ENCODE measurements at regions not wholly inside any gene's neighbourhood (a gene's known extent, or its start where the extent isn't known, plus 50 kb on each side); places are given as distances from the start of the nearest gene placed in this dataset.
A peak's percentile ranks its signal among the peaks of the same experiment; 100 is the strongest.
"Not testable (repeated sequence)": the region's sequence is repeated elsewhere in the genome, so short reads cannot be mapped to it uniquely, and the experiment has no call there.

DNA sequence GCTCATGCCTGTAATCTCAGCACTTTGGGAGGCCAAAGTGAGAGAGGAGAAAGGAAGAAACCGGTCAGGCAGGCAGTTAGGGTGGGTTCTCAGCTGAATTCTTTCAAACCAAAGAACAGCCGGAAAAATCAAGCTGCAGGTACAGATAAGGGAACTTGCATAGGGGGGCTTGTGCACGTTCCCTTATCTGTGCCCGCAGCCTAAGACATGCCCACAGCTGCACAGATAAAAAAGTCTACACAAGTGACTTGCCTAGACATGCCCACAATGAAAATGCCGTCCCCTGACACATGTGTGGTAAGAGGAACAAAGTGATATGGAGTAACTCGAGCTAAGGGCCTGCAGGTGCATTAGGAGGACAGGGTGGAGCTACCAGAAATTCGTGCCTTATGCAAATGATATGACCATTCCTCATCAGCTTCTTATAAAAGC is 175.8 kb upstream of the SALL4 start:
- in situ Hi-C loops (cut with MboI; ENCODE audit: low pct_unique_long_range_greater_than_20kb, low sequenced_read_pairs) = no loop called here
- DNase-seq = peak; percentile 66

DNA sequence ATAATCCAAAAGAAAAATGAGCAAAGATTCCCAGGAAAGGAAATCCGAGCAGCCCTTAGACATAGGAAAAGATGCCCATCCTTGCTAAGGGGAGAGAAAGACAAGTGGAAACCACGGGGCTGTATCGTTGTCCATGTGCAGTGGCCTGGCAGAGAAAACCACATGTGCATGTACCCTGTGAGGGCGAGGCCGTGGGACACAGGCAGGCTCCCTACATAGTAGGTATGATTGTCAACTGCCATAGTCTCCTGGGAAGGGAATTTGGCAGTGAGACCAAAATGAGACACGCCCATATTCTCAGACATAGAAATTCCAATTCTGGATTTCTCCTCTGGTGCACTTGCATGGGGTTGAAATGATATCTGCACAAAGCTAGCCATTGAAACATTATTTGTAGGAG is 169.7 kb upstream of the SALL4 start:
- in situ Hi-C loops (cut with MboI; ENCODE audit: low pct_unique_long_range_greater_than_20kb, low sequenced_read_pairs) = no loop called here
- no peak for DNase-seq

DNA sequence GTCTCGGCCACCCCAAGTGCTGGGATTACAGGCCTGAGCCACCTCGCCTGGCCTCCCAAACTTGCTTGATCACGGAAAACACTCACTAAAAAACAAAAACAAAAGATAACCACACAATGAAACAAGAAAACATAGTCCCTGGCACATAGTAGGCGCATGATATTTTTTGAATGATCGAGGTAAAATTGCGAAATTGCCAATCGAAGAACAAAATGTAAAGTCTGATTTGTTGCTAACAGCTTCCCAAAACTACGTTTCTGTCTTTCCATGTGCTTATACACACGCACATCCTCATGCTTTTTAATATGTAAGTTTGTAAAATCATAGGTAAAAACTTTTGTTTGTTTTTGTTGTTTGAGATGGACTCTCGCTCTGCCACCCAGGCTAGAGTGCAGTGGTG is 168.5 kb upstream of the SALL4 start:
- DNase-seq = no peak
- in situ Hi-C loops (cut with MboI; ENCODE audit: low pct_unique_long_range_greater_than_20kb, low sequenced_read_pairs) = no loop called here

DNA sequence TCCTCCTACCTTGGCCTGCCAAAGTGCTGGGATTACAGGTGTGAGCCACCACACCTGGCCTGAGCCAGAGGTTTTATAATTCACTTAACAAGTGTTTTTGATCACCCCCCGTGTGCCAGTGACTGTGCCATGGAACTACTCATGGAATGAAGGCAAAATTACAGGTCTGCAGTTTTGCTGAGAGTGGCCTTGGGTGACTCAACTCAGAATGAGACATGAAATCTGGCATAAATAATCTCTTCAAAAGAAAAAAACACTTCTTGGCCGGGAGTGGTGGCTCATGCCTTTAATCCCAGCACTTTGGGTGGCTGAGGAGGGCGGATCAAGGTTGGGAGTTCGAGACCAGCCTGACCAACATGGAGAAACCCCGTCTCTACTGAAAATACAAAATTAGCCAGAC is 166.9 kb upstream of the SALL4 start:
- in situ Hi-C loops (cut with MboI; ENCODE audit: low pct_unique_long_range_greater_than_20kb, low sequenced_read_pairs) = no loop called here

DNA sequence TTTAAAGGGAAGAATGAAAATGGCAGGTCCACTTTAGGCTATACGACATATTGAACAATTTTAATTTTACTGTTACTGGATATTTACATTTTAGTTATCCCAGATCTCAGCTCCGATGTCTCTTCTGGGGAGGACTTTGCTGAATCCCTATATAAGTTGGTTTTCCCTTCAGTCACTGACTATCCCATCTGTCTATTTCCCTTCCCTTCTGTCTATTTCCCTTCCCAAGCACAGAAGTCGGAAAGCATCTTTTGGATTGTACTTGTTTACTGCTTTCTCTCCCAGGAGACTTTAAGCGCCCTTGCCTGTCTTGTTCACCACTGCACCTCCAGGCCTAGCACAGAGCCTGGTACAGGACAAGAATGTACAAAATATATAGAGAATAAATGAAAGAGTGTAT is 165.8 kb upstream of the SALL4 start:
- in situ Hi-C loops (cut with MboI; ENCODE audit: low pct_unique_long_range_greater_than_20kb, low sequenced_read_pairs) = no loop called here
- no peak for DNase-seq

More for the DNA sequence above, 166.9 kb upstream of the SALL4 start:
- no peak for DNase-seq

DNA sequence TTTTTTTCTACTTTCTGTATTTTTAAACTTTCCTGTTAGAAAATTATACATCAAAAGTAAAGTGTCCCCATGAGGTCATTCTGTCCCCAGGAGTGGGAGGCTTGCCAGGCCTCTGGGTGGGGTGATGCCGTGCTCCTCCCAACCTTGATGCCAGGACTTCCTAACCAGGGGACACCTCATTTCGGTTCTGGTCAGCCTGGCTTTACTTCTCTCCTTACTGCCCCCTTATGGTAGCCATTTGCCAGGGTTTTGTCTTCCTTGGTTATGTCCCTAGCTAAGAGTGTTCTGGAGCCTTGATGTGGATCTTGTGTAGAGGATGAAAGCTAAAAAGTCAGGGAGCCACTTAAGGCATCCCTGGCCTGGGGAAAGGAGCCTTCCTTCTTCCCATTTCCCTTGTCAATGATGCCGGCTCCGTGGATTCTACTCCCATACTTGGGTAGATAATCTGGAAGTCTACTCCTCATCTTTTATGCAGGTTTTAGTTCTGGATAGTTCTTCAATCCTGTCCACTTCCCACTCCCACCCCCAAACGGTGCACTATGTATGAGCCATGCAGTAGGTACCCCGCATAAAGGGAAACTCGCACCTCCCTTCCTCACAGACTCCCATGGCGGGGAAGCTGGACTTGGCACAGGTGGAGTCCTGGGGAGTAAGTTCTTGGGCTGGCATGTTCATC is 164.1 kb upstream of the SALL4 start:
- peak; percentile 62 for DNase-seq
- in situ Hi-C loops (cut with MboI; ENCODE audit: low pct_unique_long_range_greater_than_20kb, low sequenced_read_pairs) = no loop called here

GRCh38 chr20:51961964-51962761 is 159.8 kb upstream of the SALL4 start:
- no peak for DNase-seq
- in situ Hi-C loops (cut with MboI; ENCODE audit: low pct_unique_long_range_greater_than_20kb, low sequenced_read_pairs) = no loop called here

DNA sequence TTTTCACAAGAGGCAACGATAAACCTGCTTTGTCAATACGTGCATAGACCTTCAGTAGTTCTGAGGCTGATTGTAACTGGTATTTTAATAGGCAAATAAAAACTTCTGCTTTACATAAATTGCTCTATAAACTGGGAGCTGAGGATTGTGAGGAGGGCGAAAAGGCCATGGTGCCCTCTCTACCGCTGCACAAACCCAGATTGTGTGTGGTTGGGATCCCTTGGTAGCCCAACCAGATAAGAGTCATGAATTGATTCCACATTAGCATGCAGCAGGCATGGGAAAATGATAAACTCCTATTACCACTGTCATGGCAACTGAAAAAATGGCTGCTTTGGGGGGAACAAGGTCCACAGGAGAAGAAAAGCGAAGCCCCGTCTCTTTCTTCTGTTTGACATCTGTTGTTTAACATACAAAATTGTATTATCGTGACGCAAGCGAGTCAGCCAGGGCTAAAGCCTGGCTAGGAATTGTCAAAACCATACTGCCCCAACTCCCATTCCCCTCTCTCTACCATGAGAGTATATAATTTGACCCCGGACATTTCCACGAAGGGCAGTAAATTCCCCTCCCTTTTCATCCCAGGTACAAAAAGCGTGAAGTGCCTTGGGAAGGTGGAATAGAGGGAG is 157.8 kb upstream of the SALL4 start:
- in situ Hi-C loops (cut with MboI; ENCODE audit: low pct_unique_long_range_greater_than_20kb, low sequenced_read_pairs) = no loop called here
- no peak for DNase-seq

DNA sequence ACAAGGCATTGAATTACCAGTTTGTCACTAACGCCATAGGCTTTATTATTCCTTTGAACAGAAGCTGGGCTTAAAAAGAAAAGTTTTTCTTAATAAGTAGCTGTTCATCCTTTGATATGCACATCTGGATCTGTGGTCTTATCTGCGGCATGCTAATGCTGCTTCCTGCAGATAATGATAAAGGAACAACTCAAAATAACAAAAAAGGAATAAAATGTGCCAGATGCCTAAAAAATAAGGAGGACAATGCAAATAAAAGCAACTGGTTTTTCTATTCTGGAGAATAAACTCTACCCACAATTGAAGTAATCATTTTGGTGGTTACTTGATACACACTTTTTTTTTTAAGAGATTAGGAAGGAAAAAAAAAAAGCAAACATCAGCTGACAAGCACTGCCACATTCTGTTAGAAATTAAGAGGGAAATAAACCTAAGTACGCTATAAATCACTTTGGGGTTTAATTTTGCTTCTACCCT is 156.8 kb upstream of the SALL4 start:
- in situ Hi-C loops (cut with MboI; ENCODE audit: low pct_unique_long_range_greater_than_20kb, low sequenced_read_pairs) = no loop called here
- peak; percentile 74 for DNase-seq

- peak; percentile 8 for DNase-seq
- in situ Hi-C loops (cut with MboI; ENCODE audit: low pct_unique_long_range_greater_than_20kb, low sequenced_read_pairs) = no loop called here
These were observed 156.1 kb upstream of the SALL4 start for GRCh38 chr20:51958099-51959065.

DNA sequence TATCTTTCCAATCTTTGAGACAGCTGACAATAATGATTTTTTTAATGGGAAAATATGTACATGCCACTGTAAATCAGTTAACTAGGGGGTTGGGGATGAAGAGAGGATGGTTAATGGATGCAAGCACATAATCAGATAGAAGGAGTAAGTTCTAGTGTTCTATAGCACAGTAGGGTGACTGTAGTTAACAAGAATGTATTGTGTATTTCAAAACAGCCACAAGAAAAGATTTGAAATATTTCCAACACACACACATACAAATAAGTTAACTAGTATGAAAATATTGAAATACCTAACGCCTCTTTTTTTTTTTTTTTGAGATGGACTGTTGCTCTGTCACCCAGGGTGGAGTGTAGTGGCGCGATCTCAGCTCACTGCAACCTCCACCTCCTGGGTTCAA is 153.4 kb upstream of the SALL4 start:
- DNase-seq = no peak
- in situ Hi-C loops (cut with MboI; ENCODE audit: low pct_unique_long_range_greater_than_20kb, low sequenced_read_pairs) = no loop called here

DNA sequence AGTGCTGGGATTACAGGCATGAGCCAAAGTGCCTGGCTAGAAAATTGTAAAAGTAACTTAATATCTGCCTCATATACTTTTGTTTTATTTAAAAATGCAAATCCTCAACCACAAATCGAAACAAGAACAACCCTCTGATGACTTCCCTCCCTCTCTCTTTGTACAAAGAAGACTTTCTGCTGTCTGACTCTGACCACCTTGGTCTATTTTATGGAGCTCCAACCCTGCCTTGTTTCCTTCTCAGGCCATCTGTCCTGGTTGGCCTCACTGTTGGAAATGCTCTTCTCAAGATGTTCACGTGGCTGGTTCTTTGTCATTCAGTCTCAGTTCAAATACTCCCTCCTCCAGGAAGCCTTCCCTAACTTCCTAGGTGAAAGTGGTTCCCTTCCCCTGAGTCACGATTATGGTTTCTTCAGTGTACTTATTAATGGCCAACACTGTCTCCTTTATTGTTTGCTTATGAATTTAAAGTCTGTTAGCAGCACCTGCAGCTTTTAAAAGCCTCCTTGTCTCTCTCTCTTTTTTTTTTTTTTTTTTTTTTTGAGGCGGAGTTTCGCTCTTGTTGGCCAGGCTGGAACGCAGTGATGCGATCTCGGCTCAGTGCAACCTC is 151.5 kb upstream of the SALL4 start:
- no peak for DNase-seq
- in situ Hi-C loops (cut with MboI; ENCODE audit: low pct_unique_long_range_greater_than_20kb, low sequenced_read_pairs) = no loop called here

GRCh38 chr20:51950926-51951325 is 148.6 kb upstream of the SALL4 start:
- DNase-seq = no peak
- in situ Hi-C loops (cut with MboI; ENCODE audit: low pct_unique_long_range_greater_than_20kb, low sequenced_read_pairs) = no loop called here

GRCh38 chr20:51946586-51946985 is 144.3 kb upstream of the SALL4 start:
- no peak for DNase-seq

GRCh38 chr20:51945881-51946280 is 143.6 kb upstream of the SALL4 start:
- in situ Hi-C loops (cut with MboI; ENCODE audit: low pct_unique_long_range_greater_than_20kb, low sequenced_read_pairs) = no loop called here
- no peak for DNase-seq

More at GRCh38 chr20:51946586-51946985, 144.3 kb upstream of the SALL4 start:
- in situ Hi-C loops (cut with MboI; ENCODE audit: low pct_unique_long_range_greater_than_20kb, low sequenced_read_pairs) = no loop called here

- in situ Hi-C loops (cut with MboI; ENCODE audit: low pct_unique_long_range_greater_than_20kb, low sequenced_read_pairs) = no loop called here
- DNase-seq = no peak
These were observed 142.9 kb upstream of the SALL4 start for GRCh38 chr20:51945177-51945576.

GRCh38 chr20:51943761-51944160 is 141.4 kb upstream of the SALL4 start:
- no peak for DNase-seq
- in situ Hi-C loops (cut with MboI; ENCODE audit: low pct_unique_long_range_greater_than_20kb, low sequenced_read_pairs) = no loop called here

- DNase-seq; in situ Hi-C loops (cut with MboI; ENCODE audit: low pct_unique_long_range_greater_than_20kb, low sequenced_read_pairs): not testable (repeated sequence)
These were observed 141.0 kb upstream of the SALL4 start for GRCh38 chr20:51943326-51943725.

DNA sequence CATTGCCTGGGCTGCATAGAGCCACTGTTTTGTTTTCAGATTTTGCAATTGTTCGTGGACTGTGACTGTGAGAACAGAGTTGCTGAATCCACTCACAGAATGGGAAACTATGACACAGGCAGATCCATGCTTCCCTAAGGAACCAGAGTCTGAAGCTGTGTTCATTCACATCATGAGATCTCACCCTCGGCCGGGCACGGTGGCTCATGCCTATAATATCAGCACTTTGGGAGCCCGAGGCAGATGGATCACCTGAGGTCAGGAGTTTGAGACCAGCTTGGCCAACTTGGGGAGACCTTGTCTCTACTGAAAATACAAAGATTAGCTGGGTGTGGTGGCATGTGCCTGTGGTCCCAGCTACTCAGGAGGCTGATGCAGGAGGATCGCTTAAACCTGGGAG is 139.2 kb upstream of the SALL4 start:
- in situ Hi-C loops (cut with MboI; ENCODE audit: low pct_unique_long_range_greater_than_20kb, low sequenced_read_pairs) = no loop called here
- no peak for DNase-seq

All from KBM-7 (cell line).